Activated CD4-positive, alpha-beta T cell treated with anti-CD3 and anti-CD28 coated beads, Interleukin-2, amount 10 ng/mL, durations not matched to agents 24 days and 14 days (primary cell): ENCODE measurements at regions not wholly inside any gene's neighbourhood (a gene's known extent, or its start where the extent isn't known, plus 50 kb on each side); places are given as distances from the start of the nearest gene placed in this dataset.

Experiments used
- DNase-seq: peaks from one replicate; pipeline ENCODE4 v3.0.0; 2022
- H3K27ac Mint-ChIP-seq: one replicate; pipeline ENCODE4 v1.8.0; 2022; ENCODE audit warnings: mild to moderate bottlenecking, mixed read lengths
- H3K27me3 Mint-ChIP-seq: one replicate; pipeline ENCODE4 v1.8.0; 2022; ENCODE audit warnings: mixed read lengths
- H3K36me3 Mint-ChIP-seq: one replicate; pipeline ENCODE4 v1.8.0; 2022; ENCODE audit warnings: low read depth, mild to moderate bottlenecking, mixed read lengths
- H3K4me1 Mint-ChIP-seq: one replicate; pipeline ENCODE4 v1.8.0; 2021; ENCODE audit warnings: mixed read lengths
- H3K4me3 Mint-ChIP-seq: one replicate; pipeline ENCODE4 v1.8.0; 2022; ENCODE audit warnings: mild to moderate bottlenecking, moderate library complexity, mixed read lengths
- H3K9me3 Mint-ChIP-seq: one replicate; pipeline ENCODE4 v1.8.0; 2021; ENCODE audit warnings: mixed read lengths
- intact Hi-C: fragments of 100-400 bp; cut with micrococcal nuclease; formaldehyde crosslinking; loops from one replicate; pipeline ENCODE4 v1.15.1; 2023

DNA sequence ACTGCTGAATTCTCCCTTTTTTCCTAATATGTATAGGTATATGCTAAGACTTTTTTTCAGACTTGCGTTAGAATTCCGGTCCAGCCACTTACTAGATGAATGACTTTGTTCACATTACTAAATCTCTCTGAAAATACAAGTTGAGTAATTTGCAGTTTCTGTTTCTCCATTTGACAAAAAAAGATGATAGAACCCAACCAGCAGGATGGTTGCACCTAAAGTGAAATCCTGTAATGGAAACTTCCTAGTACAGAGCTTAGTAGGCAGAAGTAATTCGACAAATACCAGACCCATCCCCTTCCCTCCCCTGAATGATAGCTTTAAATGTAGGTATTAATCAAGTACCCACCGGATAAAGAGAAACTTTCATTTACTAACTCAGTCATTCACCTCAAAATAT is 113.6 kb upstream of the RAP1B start:
- no peak for DNase-seq
- H3K4me3 Mint-ChIP-seq = peak overlapping the region; percentile 66
- H3K4me1 Mint-ChIP-seq = peaks cover 34% of the 10 kb centered on the region
- H3K27ac Mint-ChIP-seq = peak overlapping the region; percentile 89
- H3K36me3 Mint-ChIP-seq = no peaks in the 10 kb centered on the region
- H3K27me3 Mint-ChIP-seq = no peaks in the 10 kb centered on the region
- H3K9me3 Mint-ChIP-seq = peaks cover 7% of the 10 kb centered on the region
- intact Hi-C loops = loop anchor here (1.0 to 10.0 kb wide), 9 partner anchors 16 to 308 kb away; partner anchors contain the start of genes MDM2 and RAP1B

DNA sequence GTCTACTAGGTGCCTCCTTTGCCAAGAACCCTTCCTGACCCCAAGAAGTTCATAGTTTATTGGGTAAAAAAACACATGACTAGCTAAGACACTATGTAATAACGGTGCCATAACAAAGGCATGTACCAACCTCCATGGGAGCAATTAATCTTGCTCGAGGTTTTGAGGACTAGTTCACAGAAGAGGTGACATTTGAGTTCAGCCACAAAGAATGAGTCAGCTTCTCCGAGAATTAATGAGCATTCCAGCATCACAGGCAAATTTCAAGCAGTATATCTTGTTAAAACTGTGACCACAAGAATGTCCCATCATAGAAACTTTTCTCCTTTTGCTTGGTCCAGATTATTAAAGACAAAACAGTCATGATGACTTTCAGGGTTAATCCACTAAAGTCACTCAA is 113.0 kb upstream of the RAP1B start:
- Mint-ChIP-seq H3K27me3 (no peaks in the 10 kb centered on the region), H3K4me1 (peaks cover 34% of the 10 kb centered on the region), H3K4me3 (peak overlapping the region; percentile 66), H3K36me3 (no peaks in the 10 kb centered on the region), H3K27ac (peak overlapping the region; percentile 89), H3K9me3 (peaks cover 7% of the 10 kb centered on the region)
- intact Hi-C loops = loop anchor here (1.0 to 10.0 kb wide), 9 partner anchors 16 to 307 kb away; partner anchors contain the start of genes MDM2 and RAP1B
- peak; percentile 69 for DNase-seq

DNA sequence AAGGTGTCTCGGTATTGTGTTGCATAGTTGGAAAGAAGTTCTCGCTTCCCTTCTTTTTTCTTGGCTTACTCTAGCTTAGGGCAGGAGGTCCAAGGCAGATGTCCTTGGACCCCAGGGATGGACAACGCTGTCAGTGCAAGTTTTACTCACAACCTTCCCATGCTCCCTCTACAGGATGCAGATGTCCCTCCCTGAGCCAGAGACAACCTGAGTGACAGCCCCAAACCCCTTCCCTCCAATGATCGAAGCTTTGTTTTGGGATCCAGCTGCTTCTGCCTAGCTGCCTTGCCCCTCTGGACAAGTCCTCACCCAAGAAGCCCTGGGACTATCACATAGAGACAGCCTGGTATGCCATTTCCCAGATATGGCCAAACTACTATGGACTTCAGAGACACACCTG is 112.0 kb upstream of the RAP1B start:
- Mint-ChIP-seq H3K27ac (peak overlapping the region; percentile 39), H3K4me1 (peaks cover 34% of the 10 kb centered on the region), H3K4me3 (no peak overlapping the region), H3K36me3 (no peaks in the 10 kb centered on the region), H3K27me3 (no peaks in the 10 kb centered on the region), H3K9me3 (peaks cover 11% of the 10 kb centered on the region)
- intact Hi-C loops = loop anchor here (10.0 kb wide), 2 partner anchors 146 to 306 kb away; partner anchors contain the start of gene MDM2
- DNase-seq = no peak

DNA sequence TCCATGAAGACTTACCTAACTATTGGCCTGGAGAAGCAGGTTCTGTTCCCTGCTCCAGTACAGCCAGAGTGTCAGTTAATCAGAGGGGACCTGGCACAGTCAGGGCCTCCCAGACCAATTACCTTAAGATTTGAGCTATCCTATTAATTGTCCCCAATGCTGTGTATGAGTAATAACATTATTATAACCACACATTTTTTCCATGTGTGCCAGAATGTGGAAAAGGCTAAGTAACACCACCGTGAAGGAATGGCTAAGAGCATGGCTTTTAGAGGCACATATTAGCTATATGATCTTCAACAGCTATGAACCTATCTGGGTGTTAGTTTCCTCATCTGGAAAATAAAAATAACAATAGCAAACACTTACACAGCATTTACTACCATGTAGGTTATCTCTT is 111.1 kb upstream of the RAP1B start:
- H3K4me1 Mint-ChIP-seq = peaks cover 34% of the 10 kb centered on the region
- no peaks in the 10 kb centered on the region for H3K36me3 Mint-ChIP-seq
- H3K27me3 Mint-ChIP-seq = no peaks in the 10 kb centered on the region
- peak; percentile 38 for DNase-seq
- no peak overlapping the region for H3K27ac Mint-ChIP-seq
- no peak overlapping the region for H3K4me3 Mint-ChIP-seq
- intact Hi-C loops = loop anchor here (10.0 kb wide), 2 partner anchors 145 to 305 kb away; partner anchors contain the start of gene MDM2
- peaks cover 11% of the 10 kb centered on the region for H3K9me3 Mint-ChIP-seq

DNA sequence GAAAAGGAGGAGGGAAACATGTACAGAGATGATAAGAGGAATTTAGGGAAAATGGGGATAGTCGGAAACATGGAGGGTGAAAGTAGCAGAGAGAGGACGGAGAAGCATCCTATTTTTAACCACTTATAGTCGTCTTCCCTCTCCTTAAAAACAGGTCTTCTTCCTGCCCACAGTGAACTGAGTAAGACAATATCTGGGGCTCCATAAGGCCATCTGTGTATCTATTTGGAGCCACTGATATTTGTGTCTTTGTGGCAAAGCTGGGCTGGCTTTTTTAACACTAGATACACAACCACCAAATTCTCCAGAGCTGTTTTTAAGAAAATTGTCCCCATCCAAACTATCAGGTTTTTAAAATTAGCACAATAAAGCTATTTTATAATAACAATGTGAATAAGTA is 109.5 kb upstream of the RAP1B start:
- Mint-ChIP-seq H3K4me3 (no peak overlapping the region), H3K9me3 (peaks cover 11% of the 10 kb centered on the region), H3K4me1 (peaks cover 32% of the 10 kb centered on the region), H3K27me3 (no peaks in the 10 kb centered on the region), H3K27ac (no peak overlapping the region), H3K36me3 (no peaks in the 10 kb centered on the region)
- intact Hi-C loops = no loop called here
- DNase-seq = no peak

DNA sequence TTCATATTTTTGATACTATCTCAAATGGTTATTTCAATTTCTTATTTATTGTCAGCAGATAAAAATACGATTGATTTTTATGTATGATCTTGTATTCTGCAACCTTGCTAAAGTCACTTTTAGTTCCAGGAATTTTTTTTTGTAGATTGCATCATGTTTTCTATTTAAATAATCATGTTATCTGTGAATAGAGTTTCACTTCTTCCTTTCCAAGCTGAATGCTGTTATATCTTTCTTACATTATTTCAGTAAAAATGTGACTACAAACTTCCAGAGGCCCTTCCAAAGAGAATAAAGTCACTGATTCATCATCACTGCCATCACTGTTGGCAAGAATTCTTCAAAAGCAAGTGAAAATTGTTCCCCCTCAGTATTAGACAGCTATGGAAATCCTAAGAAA is 104.7 kb upstream of the RAP1B start:
- Mint-ChIP-seq H3K4me3 (no peak overlapping the region), H3K9me3 (peaks cover 10% of the 10 kb centered on the region), H3K4me1 (peaks cover 4% of the 10 kb centered on the region), H3K36me3 (peaks cover 3% of the 10 kb centered on the region), H3K27ac (no peak overlapping the region), H3K27me3 (no peaks in the 10 kb centered on the region)
- intact Hi-C loops = no loop called here
- DNase-seq = no peak

DNA sequence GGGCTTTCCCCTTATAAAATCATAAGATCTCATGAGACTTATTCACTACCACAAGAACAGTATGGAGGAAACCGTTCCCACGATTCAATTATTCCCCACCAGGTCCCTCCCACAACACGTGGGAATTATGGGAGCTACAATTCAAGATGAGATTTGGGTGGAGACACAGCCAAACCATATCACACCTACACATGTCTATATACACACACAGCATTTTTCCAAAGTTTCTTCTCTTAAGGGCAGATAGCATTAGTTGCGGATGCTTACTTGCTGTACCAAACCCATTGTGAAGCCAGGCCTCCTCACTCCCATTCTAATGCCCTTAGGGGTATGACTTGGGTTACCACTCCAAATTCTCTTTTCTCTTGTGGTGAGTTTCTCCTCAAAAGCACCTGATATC is 104.1 kb upstream of the RAP1B start:
- Mint-ChIP-seq H3K27ac (no peak overlapping the region), H3K27me3 (no peaks in the 10 kb centered on the region), H3K36me3 (peaks cover 3% of the 10 kb centered on the region), H3K9me3 (peaks cover 10% of the 10 kb centered on the region), H3K4me1 (peaks cover 4% of the 10 kb centered on the region), H3K4me3 (no peak overlapping the region)
- intact Hi-C loops = no loop called here
- no peak for DNase-seq

DNA sequence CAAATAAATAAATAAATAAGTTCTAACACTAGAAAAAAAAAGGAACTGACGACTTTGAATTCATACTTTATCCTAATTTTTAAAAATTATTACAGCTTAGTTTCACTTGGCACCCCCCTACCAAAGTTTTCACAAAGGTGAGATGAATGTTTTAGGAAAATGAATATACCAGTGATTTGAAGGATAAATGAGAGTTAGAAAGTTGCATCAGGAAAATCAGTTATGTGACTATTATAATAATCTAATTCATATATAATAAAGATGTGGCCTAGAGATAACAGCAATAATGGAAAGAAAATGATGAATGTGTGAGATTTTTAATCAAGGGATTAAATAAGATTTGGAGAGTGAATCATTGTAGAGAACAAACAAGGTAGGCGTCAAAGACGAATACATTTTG is 103.0 kb upstream of the RAP1B start:
- H3K36me3 Mint-ChIP-seq = peaks cover 3% of the 10 kb centered on the region
- H3K27me3 Mint-ChIP-seq = no peaks in the 10 kb centered on the region
- peaks cover 4% of the 10 kb centered on the region for H3K4me1 Mint-ChIP-seq
- no peak overlapping the region for H3K4me3 Mint-ChIP-seq
- H3K27ac Mint-ChIP-seq = no peak overlapping the region
- DNase-seq = no peak
- intact Hi-C loops = no loop called here
- peaks cover 14% of the 10 kb centered on the region for H3K9me3 Mint-ChIP-seq

DNA sequence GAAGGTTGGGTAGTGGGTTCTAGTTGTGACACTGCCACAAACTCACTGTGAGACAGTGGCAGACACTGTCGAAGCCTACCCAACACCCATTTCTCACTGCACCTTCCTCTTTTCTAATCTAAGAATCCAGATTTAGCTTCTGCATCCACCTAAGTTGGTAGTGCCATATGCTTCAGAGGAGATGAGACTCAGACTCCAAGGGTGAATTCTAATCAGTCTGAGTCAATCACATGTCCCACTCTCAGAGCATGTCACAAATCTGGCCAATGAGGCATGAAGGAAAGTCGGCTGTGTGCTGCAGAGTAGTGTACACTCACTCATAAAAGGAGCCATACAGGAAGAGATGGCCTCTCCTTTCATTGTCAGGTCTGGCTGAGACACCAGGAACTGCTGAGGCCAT is 102.1 kb upstream of the RAP1B start:
- Mint-ChIP-seq H3K4me1 (peaks cover 4% of the 10 kb centered on the region), H3K36me3 (peaks cover 3% of the 10 kb centered on the region), H3K9me3 (peaks cover 13% of the 10 kb centered on the region), H3K27me3 (no peaks in the 10 kb centered on the region), H3K4me3 (no peak overlapping the region), H3K27ac (no peak overlapping the region)
- DNase-seq = peak; percentile 41
- intact Hi-C loops = no loop called here

DNA sequence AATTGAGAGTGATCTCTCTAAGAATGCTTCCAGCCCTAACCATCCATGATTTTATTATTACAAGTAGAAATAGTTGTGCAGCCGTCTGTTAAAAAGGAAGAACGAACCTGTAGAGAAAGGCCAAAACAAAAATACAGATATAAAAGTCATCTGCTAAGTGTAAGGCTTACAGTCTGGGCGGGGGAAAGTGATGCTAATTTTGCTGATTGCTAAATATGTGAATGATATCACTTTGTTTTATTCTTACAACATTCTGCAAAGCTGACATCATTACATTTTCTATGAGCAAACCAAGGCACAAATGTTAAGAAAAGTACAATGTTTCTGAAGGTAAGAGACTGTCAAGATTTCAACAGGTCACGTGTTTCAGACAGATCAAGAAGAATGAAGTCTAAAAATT is 101.5 kb upstream of the RAP1B start:
- Mint-ChIP-seq H3K9me3 (peaks cover 12% of the 10 kb centered on the region), H3K4me3 (no peak overlapping the region), H3K27ac (no peak overlapping the region), H3K27me3 (no peaks in the 10 kb centered on the region), H3K4me1 (peaks cover 4% of the 10 kb centered on the region), H3K36me3 (peaks cover 3% of the 10 kb centered on the region)
- intact Hi-C loops = no loop called here
- DNase-seq = peak; percentile 29

DNA sequence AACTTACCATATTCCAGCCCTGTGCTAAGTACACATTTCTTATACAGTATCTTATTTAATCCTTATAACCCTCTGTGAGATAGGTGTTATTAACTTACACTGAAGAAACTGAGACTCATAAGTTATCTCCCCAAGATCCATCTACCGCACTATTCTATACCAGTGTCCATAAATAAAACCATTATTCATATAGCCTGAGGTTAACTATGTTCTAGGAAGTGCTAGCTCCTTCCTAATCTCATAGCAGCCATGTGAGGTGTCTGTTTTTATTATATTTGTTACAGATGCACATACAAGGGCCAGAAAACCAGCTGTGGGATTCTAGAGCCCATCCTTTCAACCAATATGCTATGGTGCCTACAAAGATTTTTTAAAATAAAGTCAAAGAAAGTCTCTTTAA is 100.3 kb upstream of the RAP1B start:
- DNase-seq = no peak
- no peaks in the 10 kb centered on the region for H3K27me3 Mint-ChIP-seq
- H3K27ac Mint-ChIP-seq = no peak overlapping the region
- H3K4me1 Mint-ChIP-seq = peaks cover 4% of the 10 kb centered on the region
- intact Hi-C loops = no loop called here
- H3K4me3 Mint-ChIP-seq = no peak overlapping the region
- peaks cover 12% of the 10 kb centered on the region for H3K9me3 Mint-ChIP-seq
- peaks cover 3% of the 10 kb centered on the region for H3K36me3 Mint-ChIP-seq

DNA sequence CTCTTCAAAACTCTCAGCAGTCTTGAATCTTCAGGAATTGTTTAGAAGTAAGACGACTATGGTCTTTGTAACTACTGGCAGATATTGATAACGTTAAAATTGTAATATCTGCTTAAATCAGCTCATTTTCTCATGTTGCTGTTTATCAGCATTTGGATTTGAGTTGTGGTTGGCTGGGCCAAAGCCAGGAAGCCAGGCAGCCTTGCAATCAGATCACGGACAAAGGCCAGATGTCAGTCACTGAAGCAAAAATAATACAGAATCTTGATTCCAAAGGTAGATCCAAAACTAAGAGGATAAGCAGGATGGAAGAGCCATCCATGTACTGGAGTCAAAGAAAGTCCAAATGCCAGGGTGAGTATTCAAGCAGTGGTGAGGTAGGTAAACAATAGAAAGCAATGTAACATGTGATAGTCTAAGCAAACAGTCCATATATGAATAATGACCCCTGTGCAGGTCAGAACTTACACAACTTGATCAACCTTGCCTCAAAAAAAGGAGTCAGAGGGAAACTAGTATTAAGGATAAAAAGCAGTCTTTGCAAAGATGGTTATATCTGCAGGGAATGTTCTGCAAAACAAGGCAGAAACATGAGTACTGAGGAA is 95.8 kb upstream of the RAP1B start:
- Mint-ChIP-seq H3K27me3 (peaks cover 4% of the 10 kb centered on the region), H3K36me3 (no peaks in the 10 kb centered on the region), H3K9me3 (peaks cover 10% of the 10 kb centered on the region), H3K27ac (no peak overlapping the region), H3K4me1 (no peaks in the 10 kb centered on the region), H3K4me3 (no peak overlapping the region)
- DNase-seq = no peak
- intact Hi-C loops = no loop called here

DNA sequence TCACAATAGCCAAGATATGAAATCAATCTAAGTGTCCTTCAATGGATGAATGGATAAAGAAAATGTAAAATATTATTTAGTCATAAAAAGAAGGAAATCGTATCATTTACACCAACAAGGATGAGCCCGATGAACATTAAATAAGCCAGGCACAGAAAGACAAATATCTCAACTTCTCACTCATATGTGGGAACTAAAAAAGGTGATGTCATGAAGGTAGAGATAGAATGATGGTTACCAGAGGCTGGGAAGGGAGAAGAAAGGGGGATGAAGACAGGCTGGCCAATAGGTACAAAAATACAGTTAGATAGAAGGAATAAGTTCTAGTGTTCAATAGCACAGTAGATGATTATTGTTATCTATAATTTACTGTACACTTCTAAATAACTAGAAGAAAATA is 94.9 kb upstream of the RAP1B start:
- H3K4me3 Mint-ChIP-seq = no peak overlapping the region
- intact Hi-C loops = no loop called here
- H3K4me1 Mint-ChIP-seq = no peaks in the 10 kb centered on the region
- no peak for DNase-seq
- H3K9me3 Mint-ChIP-seq = peaks cover 10% of the 10 kb centered on the region
- H3K27ac Mint-ChIP-seq = no peak overlapping the region
- no peaks in the 10 kb centered on the region for H3K36me3 Mint-ChIP-seq
- H3K27me3 Mint-ChIP-seq = peaks cover 4% of the 10 kb centered on the region

DNA sequence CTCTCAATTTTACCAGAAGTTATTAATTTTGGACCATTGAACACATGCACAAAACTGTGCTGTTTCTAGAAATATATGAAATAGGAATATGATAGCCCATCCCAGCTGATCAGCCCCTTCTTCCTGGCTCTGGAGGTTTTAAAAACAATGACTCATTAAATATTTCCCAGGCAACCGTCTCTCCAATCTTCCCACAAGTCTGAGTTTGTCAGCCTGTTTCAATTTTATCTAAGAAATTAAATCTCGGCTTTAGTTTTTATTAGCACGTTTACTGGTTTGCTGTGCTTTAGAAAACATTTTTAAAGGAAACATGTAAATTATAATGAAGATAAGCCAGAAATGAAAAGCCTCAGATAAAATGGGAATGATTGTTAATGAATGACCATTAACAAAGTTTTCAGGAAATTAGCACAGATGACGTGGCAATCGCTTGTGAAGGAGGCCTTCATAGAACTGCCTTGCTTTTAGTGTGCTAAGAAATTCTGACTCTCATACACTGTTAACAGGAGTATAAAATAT is 89.3 kb upstream of the RAP1B start:
- peaks cover 3% of the 10 kb centered on the region for H3K4me1 Mint-ChIP-seq
- peaks cover 5% of the 10 kb centered on the region for H3K9me3 Mint-ChIP-seq
- no peak for DNase-seq
- intact Hi-C loops = no loop called here
- peaks cover 2% of the 10 kb centered on the region for H3K27me3 Mint-ChIP-seq
- no peak overlapping the region for H3K4me3 Mint-ChIP-seq
- no peaks in the 10 kb centered on the region for H3K36me3 Mint-ChIP-seq
- no peak overlapping the region for H3K27ac Mint-ChIP-seq
